Fibroblast of skin of scalp (primary cell): ENCODE measurements at regions not wholly inside any gene's neighbourhood (a gene's known extent, or its start where the extent isn't known, plus 50 kb on each side); places are given as distances from the start of the nearest gene placed in this dataset.

Experiments
- DNase-seq: peaks from one replicate; pipeline ENCODE4 v3.0.0-alpha.2; 2013

GRCh38 chr9:89724659-89725058 lies 119.8 kb downstream of the GADD45G start:
- DNase-seq = no peak

- DNase-seq = no peak
Observed at GRCh38 chr9:89725271-89725670, 120.5 kb downstream of the GADD45G start.

- no peak for DNase-seq
Observed at GRCh38 chr9:89729954-89730530, 125.2 kb downstream of the GADD45G start.

GRCh38 chr9:89730715-89731114 lies 125.9 kb downstream of the GADD45G start:
- no peak for DNase-seq

- no peak for DNase-seq
Observed at GRCh38 chr9:89731262-89732182, 126.7 kb downstream of the GADD45G start.

- DNase-seq = no peak
Observed at GRCh38 chr9:89732295-89732938, 127.6 kb downstream of the GADD45G start.

GRCh38 chr9:89732939-89733324 lies 128.1 kb downstream of the GADD45G start:
- DNase-seq = no peak

GRCh38 chr9:89734600-89735041 lies 129.8 kb downstream of the GADD45G start:
- no peak for DNase-seq

- no peak for DNase-seq
Observed at GRCh38 chr9:89738137-89738932, 133.5 kb downstream of the GADD45G start.

- no peak for DNase-seq
Observed at GRCh38 chr9:89739511-89739910, 134.7 kb downstream of the GADD45G start.

GRCh38 chr9:89739916-89740315 lies 135.1 kb downstream of the GADD45G start:
- DNase-seq = no peak

GRCh38 chr9:89740722-89741121 lies 135.9 kb downstream of the GADD45G start:
- DNase-seq = no peak

GRCh38 chr9:89742660-89743059 lies 137.8 kb downstream of the GADD45G start:
- no peak for DNase-seq

GRCh38 chr9:89743216-89743572 lies 138.4 kb downstream of the GADD45G start:
- no peak for DNase-seq

- no peak for DNase-seq
Observed at GRCh38 chr9:89743573-89744254, 138.9 kb downstream of the GADD45G start.

GRCh38 chr9:89744255-89744648 lies 139.4 kb downstream of the GADD45G start:
- DNase-seq = no peak

- no peak for DNase-seq
Observed at GRCh38 chr9:89744730-89745129, 139.9 kb downstream of the GADD45G start.

GRCh38 chr9:89745601-89746376 lies 141.0 kb downstream of the GADD45G start:
- no peak for DNase-seq

- peak; percentile 81 for DNase-seq
Observed at GRCh38 chr9:89746385-89747116, 141.7 kb downstream of the GADD45G start.

GRCh38 chr9:89747596-89747995 lies 142.8 kb downstream of the GADD45G start:
- no peak for DNase-seq
